ENCODE measurements at regions not wholly inside any gene's neighbourhood (a gene's known extent, or its start where the extent isn't known, plus 50 kb on each side); places are given as distances from the start of the nearest gene placed in this dataset.
"Not testable (repeated sequence)": the region's sequence is repeated elsewhere in the genome, so short reads cannot be mapped to it uniquely, and the experiment has no call there.

DNA sequence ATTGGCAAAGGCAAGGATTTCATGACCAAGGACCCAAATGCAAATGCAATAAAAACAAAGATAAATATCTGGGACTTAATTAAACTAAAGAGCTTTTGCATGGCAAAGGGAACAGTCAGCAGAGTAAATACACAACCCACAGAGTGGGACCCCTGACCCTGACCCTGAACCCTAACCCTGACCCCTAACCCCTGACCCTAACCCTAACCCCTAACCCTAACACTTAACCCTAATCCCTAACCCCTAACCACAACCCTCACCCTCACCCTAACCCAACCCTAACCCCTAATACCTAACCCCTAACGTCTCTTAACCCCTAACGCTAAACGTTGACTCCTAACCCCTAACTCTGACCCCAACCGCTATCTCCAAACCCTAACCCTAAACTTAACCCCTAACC is 673.1 kb upstream of the DEFB115 start:
- H3K4ac ChIP-seq (ENCODE audit: low read depth, low read length); H3K14ac ChIP-seq (replicated peaks; ENCODE audit: low read depth, low read length); H2BK5ac ChIP-seq (ENCODE audit: low read depth, low read length, poor library complexity, severe bottlenecking); H3K56ac ChIP-seq (ENCODE audit: extremely low read depth, insufficient read depth, low read length); H3K9me1 ChIP-seq (ENCODE audit: insufficient read depth, low read length); CTCF ChIA-PET; H3K9ac ChIP-seq (ENCODE audit: low read depth, low read length); H3K4me2 ChIP-seq (ENCODE audit: low read depth, low read length); BruUV-seq (replicated peaks); H2BK15ac ChIP-seq (ENCODE audit: low read depth, low read length); H4K5ac ChIP-seq (ENCODE audit: low read depth, low read length); H2AK9ac ChIP-seq (replicated peaks; ENCODE audit: low read depth, low read length, poor library complexity); H3K4me3 ChIP-seq (ENCODE audit: insufficient read depth, low read depth, low read length); H3K27ac ChIP-seq (ENCODE audit: insufficient read depth, low read length); ATAC-seq (ENCODE audit: low read depth); H3K9me3 ChIP-seq (ENCODE audit: control insufficient read depth, insufficient read depth, low read length); H2AK5ac ChIP-seq (ENCODE audit: low read depth, low read length); dilution Hi-C loops (cut with HindIII; ENCODE audit: low sequenced_read_pairs, unreplicated experiment); in situ Hi-C loops (cut with MboI; ENCODE audit: low sequenced_read_pairs); H3K23ac ChIP-seq (ENCODE audit: low read depth, low read length); DNase-seq; H2BK120ac ChIP-seq (ENCODE audit: low read depth, low read length); POLR2A ChIA-PET (ENCODE audit: unreplicated experiment); H2AFZ ChIP-seq (replicated peaks; ENCODE audit: low read length, poor library complexity); H2BK20ac ChIP-seq (ENCODE audit: low read depth, low read length); H3K18ac ChIP-seq (ENCODE audit: low read depth, low read length); H4K91ac ChIP-seq (ENCODE audit: insufficient read depth, low read depth, low read length); H3K36me3 ChIP-seq (ENCODE audit: control insufficient read depth, insufficient read depth, low read length); H3K79me1 ChIP-seq (ENCODE audit: low read depth in 1 of 2, low read length in 2 of 2); H4K8ac ChIP-seq (ENCODE audit: low read depth in 2 of 2, low read length in 2 of 2); H3K27me3 ChIP-seq (ENCODE audit: control insufficient read depth, insufficient read depth, low read length); intact Hi-C loops (cut with micrococcal nuclease); H4K20me1 ChIP-seq (ENCODE audit: insufficient read depth, low read length); H3K4me1 ChIP-seq (ENCODE audit: control insufficient read depth, insufficient read depth, low read length): not testable (repeated sequence)
- WGBS, 2 experiments (ENCODE audit: extremely low coverage in 2 of 2, insufficient read length in 1 of 2) = 100% methylated on average over 3 of the region's 4 CpGs; no CpG with 5 or more reads in 1 of the 2 experiments
